Fibroblast of mammary gland (primary cell): ENCODE measurements at regions not wholly inside any gene's neighbourhood (a gene's known extent, or its start where the extent isn't known, plus 50 kb on each side); places are given as distances from the start of the nearest gene placed in this dataset.
"Not testable (repeated sequence)": the region's sequence is repeated elsewhere in the genome, so short reads cannot be mapped to it uniquely, and the experiment has no call there.

ENCODE experiments used
- DNase-seq: peaks from one replicate; pipeline ENCODE4 v3.0.0-alpha.2; 2010; ENCODE audit warnings: low read depth
- H3K4me3 ChIP-seq: 2 replicates; pipeline ENCODE4 v1.5.1; 2011; ENCODE audit warnings: low read depth, mild to moderate bottlenecking, low read length, moderate library complexity; ENCODE audit not compliant: control insufficient read depth
- TF ChIP-seq, protein P1 (sequence below): conservative IDR thresholded peaks from 2 replicates; pipeline ENCODE4 v1.5.1; 2011; ENCODE audit warnings: low read depth, low read length, inconsistent platforms; ENCODE audit not compliant: control insufficient read depth, insufficient read depth

DNA sequence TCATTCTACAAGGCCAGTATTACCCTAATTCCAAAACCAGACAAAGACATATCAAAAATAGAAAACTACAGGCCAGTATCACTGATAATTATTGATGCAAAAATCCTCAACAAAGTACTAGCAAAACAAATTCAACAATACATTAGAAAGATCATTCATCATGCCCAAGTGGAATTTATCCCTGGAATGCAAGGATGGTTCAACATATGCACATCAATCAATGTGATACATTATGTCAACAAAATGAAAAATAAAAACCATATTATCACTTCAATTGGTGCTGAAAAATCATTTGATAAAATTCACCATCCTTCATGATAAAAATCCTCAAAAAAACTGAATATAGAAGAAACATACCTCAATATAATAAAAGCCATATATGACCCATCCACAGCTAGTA lies 115.2 kb upstream of the SLC27A6 start:
- no peak for DNase-seq
- no peak overlapping the region for H3K4me3 ChIP-seq
- TF ChIP-seq, protein P1, sequence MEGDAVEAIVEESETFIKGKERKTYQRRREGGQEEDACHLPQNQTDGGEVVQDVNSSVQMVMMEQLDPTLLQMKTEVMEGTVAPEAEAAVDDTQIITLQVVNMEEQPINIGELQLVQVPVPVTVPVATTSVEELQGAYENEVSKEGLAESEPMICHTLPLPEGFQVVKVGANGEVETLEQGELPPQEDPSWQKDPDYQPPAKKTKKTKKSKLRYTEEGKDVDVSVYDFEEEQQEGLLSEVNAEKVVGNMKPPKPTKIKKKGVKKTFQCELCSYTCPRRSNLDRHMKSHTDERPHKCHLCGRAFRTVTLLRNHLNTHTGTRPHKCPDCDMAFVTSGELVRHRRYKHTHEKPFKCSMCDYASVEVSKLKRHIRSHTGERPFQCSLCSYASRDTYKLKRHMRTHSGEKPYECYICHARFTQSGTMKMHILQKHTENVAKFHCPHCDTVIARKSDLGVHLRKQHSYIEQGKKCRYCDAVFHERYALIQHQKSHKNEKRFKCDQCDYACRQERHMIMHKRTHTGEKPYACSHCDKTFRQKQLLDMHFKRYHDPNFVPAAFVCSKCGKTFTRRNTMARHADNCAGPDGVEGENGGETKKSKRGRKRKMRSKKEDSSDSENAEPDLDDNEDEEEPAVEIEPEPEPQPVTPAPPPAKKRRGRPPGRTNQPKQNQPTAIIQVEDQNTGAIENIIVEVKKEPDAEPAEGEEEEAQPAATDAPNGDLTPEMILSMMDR: no peak

- DNase-seq: no peak
- no peak overlapping the region for H3K4me3 ChIP-seq
- TF ChIP-seq, protein P1: no peak
These were observed 110.4 kb upstream of the SLC27A6 start for GRCh38 chr5:128854931-128855330.

DNA sequence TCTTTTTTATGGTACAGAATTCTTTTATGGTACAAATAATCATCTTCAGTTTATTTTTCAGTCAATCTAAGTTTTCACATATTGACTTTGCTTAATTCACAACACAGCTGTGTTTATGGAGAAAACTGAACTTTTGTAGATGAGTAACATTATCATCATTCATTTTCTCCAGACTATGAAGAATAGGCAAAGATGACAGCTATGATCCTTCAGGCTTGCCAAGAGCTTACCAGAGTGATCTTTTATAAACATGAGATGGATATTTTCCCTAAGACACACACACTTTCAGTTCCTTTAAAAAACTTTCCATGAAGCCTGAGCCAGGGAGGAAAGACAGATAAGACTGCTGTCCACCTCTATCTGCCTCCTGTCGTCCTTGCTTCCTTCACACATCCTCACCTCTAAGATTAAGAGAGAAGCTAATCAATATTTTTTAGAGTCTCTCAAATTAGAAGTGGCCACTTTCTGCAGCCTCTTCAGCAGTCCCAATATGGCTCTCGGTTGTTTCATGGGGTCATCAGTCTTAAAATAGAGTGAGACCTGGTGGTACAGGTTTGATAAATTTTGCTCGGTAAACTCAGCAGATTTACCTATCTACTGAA lies 108.1 kb upstream of the SLC27A6 start:
- TF ChIP-seq, protein P1: no peak
- DNase-seq: no peak
- no peak overlapping the region for H3K4me3 ChIP-seq

DNA sequence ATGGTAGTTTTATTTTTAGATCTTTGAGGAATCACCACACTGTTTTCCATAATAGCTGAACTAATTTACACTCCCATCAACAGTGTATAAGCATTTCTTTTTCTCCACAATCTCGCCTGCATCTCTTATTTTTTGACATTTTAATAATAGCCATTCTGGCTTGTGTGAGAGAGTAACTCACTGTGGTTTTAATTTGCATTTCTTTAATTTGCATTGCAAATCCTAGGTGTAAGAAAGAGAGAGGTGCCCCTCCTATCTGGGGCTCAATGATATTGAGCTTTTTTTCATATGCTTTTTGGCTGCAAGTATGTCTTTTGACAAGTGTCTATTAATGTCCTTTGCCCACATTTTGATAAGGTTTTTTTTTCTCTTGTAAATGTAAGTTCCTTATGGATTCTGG lies 106.3 kb upstream of the SLC27A6 start:
- H3K4me3 ChIP-seq: no peak overlapping the region
- DNase-seq: no peak
- TF ChIP-seq, protein P1: no peak

DNA sequence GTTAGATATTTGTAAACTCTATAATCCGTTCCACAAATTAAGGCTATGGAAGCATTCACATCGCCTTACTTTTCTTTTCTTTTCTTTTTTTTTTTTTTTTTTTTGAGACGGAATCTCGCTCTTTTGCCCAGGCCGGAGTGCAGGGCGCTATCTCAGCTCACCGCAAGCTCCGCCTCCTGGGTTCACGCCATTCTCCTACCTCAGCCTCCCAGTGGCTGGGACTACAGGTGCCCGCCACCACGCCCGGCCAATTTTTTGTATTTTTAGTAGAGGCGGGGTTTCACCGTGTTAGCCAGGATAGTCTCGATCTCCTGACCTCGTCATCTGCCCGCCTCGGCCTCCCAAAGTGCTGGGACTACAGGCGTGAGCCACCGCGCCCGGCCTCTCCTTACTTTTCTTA lies 104.1 kb upstream of the SLC27A6 start:
- not testable (repeated sequence) for DNase-seq, H3K4me3 ChIP-seq

DNA sequence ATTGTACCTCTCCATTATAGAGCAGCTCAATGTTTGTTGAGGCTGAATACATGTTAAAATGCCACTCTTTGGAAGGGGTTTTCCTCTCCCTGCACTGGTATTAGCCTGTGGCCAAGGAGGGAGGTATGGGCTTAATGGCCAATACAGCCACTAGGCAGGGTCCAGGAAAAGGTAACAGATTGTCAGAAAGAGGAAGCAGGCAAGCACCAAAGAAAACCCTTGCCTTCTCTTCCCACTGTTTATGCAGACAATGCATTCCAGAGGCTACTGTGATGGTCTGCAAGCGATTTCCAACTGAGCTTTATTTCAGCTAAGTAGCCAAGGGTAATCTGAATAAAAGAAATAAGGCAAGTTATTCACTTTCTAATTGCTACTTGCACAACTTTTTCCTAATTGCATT lies 95.3 kb upstream of the SLC27A6 start:
- DNase-seq: no peak
- no peak overlapping the region for H3K4me3 ChIP-seq
- TF ChIP-seq, protein P1: no peak

DNA sequence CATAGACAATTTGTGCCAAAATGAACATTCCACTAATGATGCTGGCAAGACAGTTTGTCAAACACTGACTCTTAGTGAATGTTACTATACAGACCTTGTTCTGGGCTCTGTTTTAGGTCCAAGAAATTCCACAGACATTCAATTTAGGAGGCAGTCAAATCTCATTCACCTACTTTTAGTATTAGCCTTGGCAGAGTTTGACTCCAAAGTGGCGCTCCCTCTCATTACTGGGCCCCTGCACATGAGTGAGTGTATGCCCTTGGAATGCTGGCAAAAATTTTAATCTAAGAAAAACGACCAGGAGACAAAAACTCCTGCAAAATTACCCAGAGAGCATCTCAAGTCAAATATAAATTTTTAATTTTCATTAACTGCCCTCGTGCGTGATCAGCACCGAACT lies 94.9 kb upstream of the SLC27A6 start:
- no peak for DNase-seq
- no peak overlapping the region for H3K4me3 ChIP-seq
- TF ChIP-seq, protein P1: no peak
